GM12865 (cell line): ENCODE measurements at regions not wholly inside any gene's neighbourhood (a gene's known extent, or its start where the extent isn't known, plus 50 kb on each side); places are given as distances from the start of the nearest gene placed in this dataset.

Experiments used
- DNase-seq: peaks from one replicate; pipeline ENCODE4 v3.0.0; 2010; ENCODE audit warnings: low read depth
- H3K4me3 ChIP-seq: 2 replicates; pipeline ENCODE4 v1.5.1; 2011; ENCODE audit warnings: mild to moderate bottlenecking, low read depth, low read length, control low read depth
- CTCF ChIP-seq: IDR thresholded peaks from 2 replicates; pipeline ENCODE4 v1.5.1; 2011; ENCODE audit warnings: low read length, control low read depth, low read depth, inconsistent platforms; ENCODE audit not compliant: insufficient read depth; ENCODE audit errors: missing control alignments

- no peak overlapping the region for H3K4me3 ChIP-seq
- no peak for DNase-seq
- no peak for TF ChIP-seq CTCF
Observed at GRCh38 chr13:22735011-22735995, 445.5 kb upstream of the SGCG start.

- TF ChIP-seq CTCF = no peak
- H3K4me3 ChIP-seq = no peak overlapping the region
- no peak for DNase-seq
Observed at GRCh38 chr13:22736084-22736767, 444.6 kb upstream of the SGCG start.

- TF ChIP-seq CTCF = no peak
- DNase-seq = no peak
- no peak overlapping the region for H3K4me3 ChIP-seq
Observed at GRCh38 chr13:22736768-22737092, 444.0 kb upstream of the SGCG start.

GRCh38 chr13:22738357-22738756 is 442.4 kb upstream of the SGCG start:
- DNase-seq = no peak
- no peak for TF ChIP-seq CTCF
- no peak overlapping the region for H3K4me3 ChIP-seq

- DNase-seq = no peak
- H3K4me3 ChIP-seq = no peak overlapping the region
- TF ChIP-seq CTCF = no peak
Observed at GRCh38 chr13:22740264-22740663, 440.5 kb upstream of the SGCG start.

- no peak for DNase-seq
Observed at GRCh38 chr13:22744688-22745452, 435.9 kb upstream of the SGCG start.

More at GRCh38 chr13:22744688-22745452, 435.9 kb upstream of the SGCG start:
- no peak for TF ChIP-seq CTCF
- no peak overlapping the region for H3K4me3 ChIP-seq
